Epithelial cell of esophagus (primary cell): ENCODE measurements at regions not wholly inside any gene's neighbourhood (a gene's known extent, or its start where the extent isn't known, plus 50 kb on each side); places are given as distances from the start of the nearest gene placed in this dataset.

Experiments used
- DNase-seq: peaks from one replicate; pipeline ENCODE4 v3.0.0; 2010; ENCODE audit warnings: low read depth
- H3K4me3 ChIP-seq: 2 replicates; pipeline ENCODE4 v1.5.1; 2011; ENCODE audit warnings: mild to moderate bottlenecking, low read length, control low read depth
- CTCF ChIP-seq: IDR thresholded peaks from 2 replicates; pipeline ENCODE4 v1.5.1; 2011; ENCODE audit warnings: low read depth, mild to moderate bottlenecking, low read length, control low read depth, inconsistent platforms; ENCODE audit not compliant: insufficient read depth; ENCODE audit errors: missing control alignments

GRCh38 chr11:69920345-69921127, 101.3 kb upstream of the FGF3 start:
- no peak overlapping the region for H3K4me3 ChIP-seq
- TF ChIP-seq CTCF, result no peak
- no peak for DNase-seq

- no peak overlapping the region for H3K4me3 ChIP-seq
- no peak for TF ChIP-seq CTCF
- no peak for DNase-seq
Measured at GRCh38 chr11:69921128-69922014, 102.2 kb upstream of the FGF3 start.

GRCh38 chr11:69922015-69922595, 102.9 kb upstream of the FGF3 start:
- no peak for TF ChIP-seq CTCF
- DNase-seq, result no peak
- H3K4me3 ChIP-seq, result no peak overlapping the region

- H3K4me3 ChIP-seq, result no peak overlapping the region
Measured at GRCh38 chr11:69922596-69923111, 103.4 kb upstream of the FGF3 start.

GRCh38 chr11:69923196-69923595, 104.0 kb upstream of the FGF3 start:
- no peak for DNase-seq

More at GRCh38 chr11:69922596-69923111, 103.4 kb upstream of the FGF3 start:
- no peak for DNase-seq
- TF ChIP-seq CTCF, result no peak

More at GRCh38 chr11:69923196-69923595, 104.0 kb upstream of the FGF3 start:
- TF ChIP-seq CTCF, result no peak
- no peak overlapping the region for H3K4me3 ChIP-seq
